Epithelial cell of esophagus (primary cell): ENCODE measurements at regions not wholly inside any gene's neighbourhood (a gene's known extent, or its start where the extent isn't known, plus 50 kb on each side); places are given as distances from the start of the nearest gene placed in this dataset.
A peak's percentile ranks its signal among the peaks of the same experiment; 100 is the strongest.

Experiments
- DNase-seq: peaks from one replicate; pipeline ENCODE4 v3.0.0; 2010; ENCODE audit warnings: low read depth
- H3K4me3 ChIP-seq: 2 replicates; pipeline ENCODE4 v1.5.1; 2011; ENCODE audit warnings: mild to moderate bottlenecking, low read length, control low read depth
- CTCF ChIP-seq: IDR thresholded peaks from 2 replicates; pipeline ENCODE4 v1.5.1; 2011; ENCODE audit warnings: low read depth, mild to moderate bottlenecking, low read length, control low read depth, inconsistent platforms; ENCODE audit not compliant: insufficient read depth; ENCODE audit errors: missing control alignments

GRCh38 chrX:45699158-45699557, 498.5 kb upstream of the DIPK2B start:
- H3K4me3 ChIP-seq = no peak overlapping the region
- no peak for DNase-seq
- no peak for TF ChIP-seq CTCF

DNA sequence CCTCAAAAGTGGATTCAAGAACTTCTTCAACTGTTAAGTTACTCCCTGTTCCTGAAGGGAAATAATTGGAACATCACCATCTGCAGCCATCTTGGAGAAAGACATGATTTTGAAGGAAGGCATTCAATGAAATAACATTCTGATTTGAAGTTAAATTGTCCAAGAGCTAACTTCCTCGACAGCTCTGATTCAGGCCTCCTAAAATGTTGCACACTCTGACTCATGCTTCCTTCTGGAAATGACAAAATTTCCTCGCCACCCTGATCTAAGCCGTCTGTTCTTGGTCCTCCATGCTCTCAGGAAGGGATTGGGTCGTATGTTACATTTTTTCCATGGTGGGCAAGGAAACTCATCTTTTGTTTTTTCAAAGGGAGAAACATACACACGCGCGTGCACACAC, 496.9 kb upstream of the DIPK2B start:
- DNase-seq = peak; percentile 70
- H3K4me3 ChIP-seq = no peak overlapping the region
- no peak for TF ChIP-seq CTCF

- DNase-seq = no peak
- H3K4me3 ChIP-seq = no peak overlapping the region
- no peak for TF ChIP-seq CTCF
Observed at GRCh38 chrX:45696736-45697135, 496.1 kb upstream of the DIPK2B start.

GRCh38 chrX:45689971-45690370, 489.3 kb upstream of the DIPK2B start:
- no peak for TF ChIP-seq CTCF
- DNase-seq = no peak
- no peak overlapping the region for H3K4me3 ChIP-seq

DNA sequence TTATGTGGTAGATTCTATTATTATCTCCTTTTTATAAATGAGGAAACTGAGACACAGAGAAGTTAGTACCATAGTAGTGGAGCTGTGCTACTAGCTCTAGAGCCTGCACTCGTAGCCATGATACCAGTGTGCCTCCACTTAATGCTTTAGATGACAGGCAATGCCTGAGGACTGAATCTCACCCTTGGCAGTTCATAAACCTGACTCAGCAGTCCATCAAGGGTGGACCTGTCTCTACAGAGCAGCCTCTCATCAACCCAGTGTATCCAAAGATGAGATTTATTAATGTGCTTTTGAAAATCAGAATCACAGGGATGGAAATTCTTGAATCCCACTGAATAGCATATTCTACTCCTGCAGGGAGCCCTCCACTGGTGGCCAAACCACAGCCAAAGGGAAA, 483.2 kb upstream of the DIPK2B start:
- TF ChIP-seq CTCF = no peak
- H3K4me3 ChIP-seq = no peak overlapping the region
- peak; percentile 4 for DNase-seq

DNA sequence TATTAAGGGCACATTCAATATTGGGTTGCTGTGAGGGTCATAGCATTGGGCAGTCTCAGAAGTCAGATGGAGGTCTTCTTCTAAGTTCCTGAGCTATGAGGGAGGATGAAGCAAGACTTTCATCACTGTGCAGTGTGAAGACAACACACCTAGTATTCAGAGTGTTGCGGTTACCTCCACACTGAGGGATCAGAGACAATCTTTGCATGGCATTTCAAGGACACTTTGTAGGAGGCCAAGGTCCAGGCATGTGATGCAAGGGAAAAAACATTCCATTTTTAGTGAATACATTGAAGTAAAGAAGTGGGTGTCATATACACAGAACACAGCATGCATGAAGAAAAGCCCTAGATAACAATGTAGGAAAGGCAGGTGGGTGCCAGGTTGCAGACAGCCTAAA, 481.2 kb upstream of the DIPK2B start:
- no peak for DNase-seq
- no peak overlapping the region for H3K4me3 ChIP-seq
- no peak for TF ChIP-seq CTCF

DNA sequence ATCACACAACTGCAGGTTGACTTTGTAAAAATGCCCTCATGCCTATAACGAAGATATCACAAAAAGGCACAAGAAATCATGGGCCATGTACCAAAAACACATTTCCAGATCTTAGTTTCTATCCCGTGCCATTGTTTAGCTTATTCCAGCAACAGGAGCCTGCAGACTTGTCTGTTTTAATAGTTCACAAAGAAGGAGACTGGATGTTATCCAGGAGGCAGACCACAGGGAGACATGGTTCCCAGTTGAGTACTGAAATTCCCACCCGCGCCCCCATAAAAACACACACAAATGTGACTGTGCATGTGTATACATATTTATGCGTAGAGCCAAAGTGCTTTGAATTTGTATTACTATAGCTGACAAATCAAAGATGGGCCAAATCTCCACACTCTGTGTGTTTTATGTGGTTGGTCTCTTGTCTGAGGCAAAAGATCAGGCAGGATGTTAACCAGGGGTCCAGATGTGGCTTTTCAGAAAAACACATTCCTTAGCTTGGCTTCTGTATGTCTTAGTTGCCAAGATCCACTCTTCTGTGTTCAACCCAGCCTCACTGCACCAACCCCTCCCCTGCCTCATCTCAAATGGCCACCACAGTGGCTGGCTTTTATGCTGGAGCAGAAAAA, 469.2 kb upstream of the DIPK2B start:
- H3K4me3 ChIP-seq = no peak overlapping the region
- no peak for DNase-seq
- TF ChIP-seq CTCF = no peak
